ENCODE measurements at regions not wholly inside any gene's neighbourhood (a gene's known extent, or its start where the extent isn't known, plus 50 kb on each side); places are given as distances from the start of the nearest gene placed in this dataset.
"Not testable (repeated sequence)": the region's sequence is repeated elsewhere in the genome, so short reads cannot be mapped to it uniquely, and the experiment has no call there.

DNA sequence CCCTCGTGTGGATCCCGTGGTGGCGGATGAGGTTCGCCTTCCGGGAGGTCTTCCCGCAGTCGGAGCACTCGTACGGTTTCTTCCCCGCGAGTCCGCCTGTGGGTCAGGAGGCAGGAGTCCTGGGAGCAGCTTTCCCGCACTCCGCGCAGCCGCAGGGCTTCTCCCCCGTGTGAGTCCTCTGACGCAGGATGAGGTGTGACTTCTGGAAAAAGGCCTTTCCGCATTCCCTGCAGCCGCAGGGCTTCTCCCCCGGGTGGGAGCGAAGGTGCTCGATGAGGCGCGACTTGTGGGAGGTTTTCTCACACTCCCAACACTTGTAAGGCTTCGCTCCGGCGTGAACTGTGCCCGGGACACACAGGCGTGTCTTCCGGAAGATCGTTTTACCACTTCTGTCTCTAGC, 68.8 kb upstream of the WIPI2 start:
- not testable (repeated sequence) for DNase-seq

DNA sequence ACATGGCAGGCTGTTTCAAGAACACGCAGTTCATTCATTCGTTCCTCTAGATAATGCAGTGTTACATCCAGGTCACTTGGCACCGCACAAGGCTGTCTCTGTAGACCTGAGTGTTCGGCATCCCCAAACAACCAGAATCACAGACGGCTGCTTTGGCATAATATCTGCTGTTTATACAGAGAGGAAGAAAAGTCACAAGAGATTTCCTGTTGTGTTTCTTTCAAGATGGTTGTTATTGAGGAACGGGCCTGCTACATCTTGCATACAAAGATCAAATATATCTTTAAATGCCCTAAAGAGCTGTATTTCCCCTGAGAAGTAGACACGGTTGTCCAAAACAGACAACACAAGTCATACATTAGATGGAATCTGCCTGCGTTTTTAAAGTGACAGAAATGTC, 58.8 kb upstream of the WIPI2 start:
- DNase-seq: not testable (repeated sequence)

DNA sequence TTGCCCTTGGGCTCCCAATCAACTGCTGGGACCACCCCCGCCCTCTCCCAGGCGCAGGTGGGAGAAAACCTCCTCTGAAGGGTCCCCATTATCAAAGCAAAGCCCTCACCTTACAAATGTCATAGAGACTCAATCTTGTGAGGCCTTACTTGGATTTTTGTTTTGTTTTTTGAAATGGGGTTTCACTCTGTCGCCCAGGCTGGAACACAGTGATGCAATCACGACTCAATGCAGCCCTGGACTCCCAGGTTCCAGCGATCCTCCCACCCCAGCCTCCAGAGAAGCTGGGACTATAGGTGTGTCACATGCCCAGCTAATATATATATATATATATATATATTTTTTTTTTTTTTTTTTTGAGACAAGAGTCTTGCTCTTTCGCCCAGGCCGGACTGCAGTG, 57.5 kb upstream of the WIPI2 start:
- no peak for DNase-seq

DNA sequence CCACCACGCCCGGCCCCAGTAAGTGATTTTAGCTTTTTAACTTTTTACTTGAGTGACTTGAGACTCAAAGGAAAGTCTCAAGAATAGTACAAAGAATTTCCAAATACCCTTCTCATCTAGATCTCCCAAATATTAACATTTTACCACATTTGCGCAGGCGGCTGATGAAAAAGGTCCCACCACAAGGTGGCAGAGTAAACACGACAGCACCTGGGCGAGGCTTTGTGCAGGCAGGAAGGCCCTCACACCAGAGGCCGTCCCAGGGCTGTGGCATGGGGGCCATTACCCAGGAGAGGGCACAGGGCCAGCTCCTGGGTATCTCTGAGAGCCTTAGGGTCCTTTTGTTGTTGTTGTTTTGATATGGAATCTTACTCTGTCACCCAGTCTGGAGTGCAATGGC, 50.0 kb upstream of the WIPI2 start:
- DNase-seq: peak in 1 of 2 experiments; percentile 19
